Right lobe of liver (tissue), 6 donors: ENCODE measurements at regions not wholly inside any gene's neighbourhood (a gene's known extent, or its start where the extent isn't known, plus 50 kb on each side); places are given as distances from the start of the nearest gene placed in this dataset.

Experiments used
- ATAC-seq, 4 donors: fragments of 200-7000 bp; cut with Tn5 transposase; one replicate each; pipeline ENCODE4 v1.9.1; 2020; ENCODE audit warnings: mild to moderate bottlenecking in 4 of 4, moderate library complexity in 4 of 4
- DNase-seq, 3 donors: peaks; one replicate each; pipeline ENCODE4 v3.0.0-alpha.2; 2020
- H3K27ac ChIP-seq, 3 donors: fragments of 200-600 bp; one replicate each; pipeline ENCODE4 v1.8.0; 2022
- H3K27me3 ChIP-seq, 2 donors: fragments of 200-600 bp; one replicate each; pipeline ENCODE4 v1.8.0; 2022
- H3K36me3 ChIP-seq, 4 donors: fragments of 200-600 bp; sonication (generic) in 1 of 4; one replicate each; pipeline versions ENCODE4 v1.5.1 to v1.8.0; 2017 to 2022; ENCODE audit warnings: control low read depth in 1 of 4
- H3K4me1 ChIP-seq, 4 donors: fragments of 200-600 bp; sonication (generic) in 1 of 4; one replicate each; pipeline versions ENCODE4 v1.5.1 to v1.8.0; 2017 to 2022; ENCODE audit warnings: control low read depth in 1 of 4
- H3K4me3 ChIP-seq, 3 donors: fragments of 200-600 bp; one replicate each; pipeline ENCODE4 v1.8.0; 2022
- H3K9me3 ChIP-seq, 4 donors: fragments of 200-600 bp; sonication (generic) in 1 of 4; one replicate each; pipeline versions ENCODE4 v1.5.1 to v1.8.0; 2017 to 2022; ENCODE audit warnings: control low read depth in 1 of 4
- POLR2A ChIP-seq: fragments of 450-650 bp; IDR thresholded peaks from one replicate; pipeline ENCODE4 v1.6.1; 2017; ENCODE audit warnings: antibody characterized with exemption, mild to moderate bottlenecking
- WGBS: methylation state at CpG from one replicate; pipeline ENCODE4 v1.1.6; 2018; ENCODE audit warnings: low coverage, low lambda C conversion rate; ENCODE audit not compliant: insufficient coverage; ENCODE audit errors: missing lambda C conversion rate; 5-methylcytosine and 5-hydroxymethylcytosine counted together
- intact Hi-C, 2 donors: fragments of 100-400 bp; cut with DNase I; formaldehyde crosslinking; loops; one replicate each; pipeline versions ENCODE4 v1.11.2 to v1.14.1; 2022
- TF ChIP-seq, protein P1 (sequence below), 4 donors: fragments of 200-600 bp in 3 of 4; fragments of 450-650 bp in 1 of 4; IDR thresholded peaks; one replicate each; pipeline versions ENCODE4 v1.5.1 to v1.8.0; 2016 to 2022; ENCODE audit warnings: antibody characterized with exemption in 4 of 4, mild to moderate bottlenecking in 2 of 4
- donor health status: DM: no; HTN: yes; CAD: no.
- donor health status: DM: no; HTN: no; CAD: no.
- donor health status: DM: no; HTN: no; CAD: no.
- donor health status: DM: no; HTN: yes; CAD: no.
- donor health status: DM: no; HTN: yes; CAD: no.

DNA sequence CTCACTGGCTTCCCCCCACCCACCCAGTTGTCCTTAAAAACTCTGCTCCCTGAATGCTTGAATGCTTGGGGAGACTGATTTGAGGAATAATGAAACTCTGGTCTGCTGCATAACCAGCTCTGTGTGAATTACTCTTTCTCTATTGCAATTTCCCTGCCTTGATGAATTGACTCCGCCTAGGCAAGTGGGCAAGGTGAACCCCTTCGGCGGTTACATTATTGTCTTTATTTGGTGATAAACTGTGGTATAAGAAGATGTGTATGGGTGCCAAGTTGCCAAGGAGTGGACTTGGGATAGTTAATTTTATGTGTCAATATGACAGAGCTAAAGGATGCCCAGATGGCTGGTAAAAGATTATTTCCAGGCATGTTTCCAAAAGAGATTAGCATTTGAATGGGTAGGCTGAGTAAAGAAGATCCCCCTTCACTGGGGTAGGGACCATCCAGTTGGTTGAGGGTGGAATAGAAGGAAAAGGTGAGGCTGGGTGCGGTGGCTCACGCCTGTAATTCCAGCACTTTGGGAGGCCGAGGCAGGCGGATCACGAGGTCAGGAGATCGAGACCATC is 98.5 kb upstream of the HAAO start:
- no peak for ATAC-seq
- Histone ChIP-seq H3K4me1 (no peaks in the 10 kb centered on the region), H3K4me3 (no peak overlapping the region), H3K27ac (no peak overlapping the region), H3K9me3 (no peaks in the 10 kb centered on the region), H3K27me3 (no peaks in the 10 kb centered on the region), H3K36me3 (no peaks in the 10 kb centered on the region)
- intact Hi-C loops = no loop called here
- TF ChIP-seq POLR2A = no peak
- TF ChIP-seq, protein P1, sequence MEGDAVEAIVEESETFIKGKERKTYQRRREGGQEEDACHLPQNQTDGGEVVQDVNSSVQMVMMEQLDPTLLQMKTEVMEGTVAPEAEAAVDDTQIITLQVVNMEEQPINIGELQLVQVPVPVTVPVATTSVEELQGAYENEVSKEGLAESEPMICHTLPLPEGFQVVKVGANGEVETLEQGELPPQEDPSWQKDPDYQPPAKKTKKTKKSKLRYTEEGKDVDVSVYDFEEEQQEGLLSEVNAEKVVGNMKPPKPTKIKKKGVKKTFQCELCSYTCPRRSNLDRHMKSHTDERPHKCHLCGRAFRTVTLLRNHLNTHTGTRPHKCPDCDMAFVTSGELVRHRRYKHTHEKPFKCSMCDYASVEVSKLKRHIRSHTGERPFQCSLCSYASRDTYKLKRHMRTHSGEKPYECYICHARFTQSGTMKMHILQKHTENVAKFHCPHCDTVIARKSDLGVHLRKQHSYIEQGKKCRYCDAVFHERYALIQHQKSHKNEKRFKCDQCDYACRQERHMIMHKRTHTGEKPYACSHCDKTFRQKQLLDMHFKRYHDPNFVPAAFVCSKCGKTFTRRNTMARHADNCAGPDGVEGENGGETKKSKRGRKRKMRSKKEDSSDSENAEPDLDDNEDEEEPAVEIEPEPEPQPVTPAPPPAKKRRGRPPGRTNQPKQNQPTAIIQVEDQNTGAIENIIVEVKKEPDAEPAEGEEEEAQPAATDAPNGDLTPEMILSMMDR (IDR thresholded peaks at IDR 0.05) = no peak
- WGBS = 89% methylated on average over 9 of the region's 9 CpGs
- DNase-seq = no peak

DNA sequence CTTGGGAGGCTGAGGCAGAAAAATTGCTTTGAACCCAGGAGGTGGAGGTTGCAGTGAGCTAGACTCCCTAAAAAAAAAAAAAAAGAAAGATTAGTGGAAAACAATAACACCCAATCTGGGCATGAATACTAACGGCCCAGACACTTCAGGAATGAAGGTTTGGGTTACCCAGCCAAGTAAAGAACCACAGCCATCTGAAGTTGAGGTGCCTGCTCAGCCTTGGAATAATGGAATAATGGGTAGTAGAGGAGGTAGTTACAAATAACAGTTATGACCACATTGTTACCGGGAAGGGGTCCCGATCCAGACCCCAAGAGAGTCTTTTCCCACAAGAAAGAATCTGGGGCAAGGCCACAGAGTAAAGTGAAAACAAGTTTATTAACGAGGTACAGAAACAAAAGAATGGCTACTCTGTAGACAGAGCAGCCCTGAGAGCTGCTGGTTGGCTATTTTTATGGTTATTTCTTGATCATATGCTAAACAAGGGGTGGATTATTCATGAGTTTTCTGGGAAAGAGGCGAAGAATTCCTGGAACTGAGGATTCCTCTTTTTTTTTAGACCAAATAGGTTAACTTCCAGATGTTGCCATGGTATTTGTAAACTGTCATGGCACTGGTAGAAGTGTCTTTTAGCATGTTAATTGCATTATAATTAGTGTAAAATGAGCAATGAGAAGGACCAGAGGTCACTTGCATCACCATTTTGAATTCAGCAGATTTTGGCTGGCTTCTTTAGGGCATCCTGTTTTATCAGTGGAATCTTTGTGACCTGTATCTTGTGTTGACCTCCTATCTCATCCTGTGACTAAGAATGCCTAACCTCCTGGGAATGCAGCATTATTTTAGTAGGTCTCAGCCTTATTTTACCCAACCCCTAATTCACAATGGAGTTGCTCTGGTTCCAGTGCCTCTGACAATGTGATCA is 96.2 kb upstream of the HAAO start:
- ATAC-seq (no peak), DNase-seq (no peak)
- TF ChIP-seq, protein P1 (IDR thresholded peaks at IDR 0.05) = no peak
- no peak for TF ChIP-seq POLR2A
- Histone ChIP-seq H3K4me1 (no peaks in the 10 kb centered on the region), H3K36me3 (no peaks in the 10 kb centered on the region), H3K27ac (no peak overlapping the region), H3K27me3 (no peaks in the 10 kb centered on the region), H3K4me3 (no peak overlapping the region), H3K9me3 (no peaks in the 10 kb centered on the region)
- intact Hi-C loops = no loop called here
- 78% methylated on average over 5 of the region's 5 CpGs for WGBS

DNA sequence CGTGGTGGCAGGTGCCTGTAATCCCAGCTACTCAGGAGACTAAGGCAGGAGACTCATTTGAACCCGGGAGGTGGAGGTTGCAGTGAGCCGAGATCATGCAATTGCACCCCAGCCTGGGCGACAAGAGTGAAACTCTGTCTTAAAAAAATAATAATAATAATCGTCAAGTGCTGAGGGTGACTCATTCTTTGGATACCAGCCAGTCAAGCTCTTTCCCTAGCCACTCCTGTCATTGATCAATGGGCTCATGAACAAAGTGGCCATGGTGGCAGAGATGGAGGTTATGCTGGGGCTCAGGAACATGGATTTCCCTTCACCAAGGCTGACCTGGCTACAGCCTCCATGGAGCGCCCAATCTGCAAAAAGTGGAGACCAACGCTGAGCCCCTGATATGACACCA is 94.5 kb upstream of the HAAO start:
- DNase-seq (no peak), ATAC-seq (no peak)
- 79% methylated on average over 6 of the region's 7 CpGs for WGBS
- intact Hi-C loops = no loop called here
- no peaks in the 10 kb centered on the region for H3K9me3 ChIP-seq
- TF ChIP-seq, protein P1 (IDR thresholded peaks at IDR 0.05) = no peak
- no peak for TF ChIP-seq POLR2A
- no peaks in the 10 kb centered on the region for H3K27me3 ChIP-seq
- H3K36me3 ChIP-seq = no peaks in the 10 kb centered on the region
- H3K4me3 ChIP-seq = no peak overlapping the region
- H3K27ac ChIP-seq = no peak overlapping the region
- H3K4me1 ChIP-seq = no peaks in the 10 kb centered on the region

DNA sequence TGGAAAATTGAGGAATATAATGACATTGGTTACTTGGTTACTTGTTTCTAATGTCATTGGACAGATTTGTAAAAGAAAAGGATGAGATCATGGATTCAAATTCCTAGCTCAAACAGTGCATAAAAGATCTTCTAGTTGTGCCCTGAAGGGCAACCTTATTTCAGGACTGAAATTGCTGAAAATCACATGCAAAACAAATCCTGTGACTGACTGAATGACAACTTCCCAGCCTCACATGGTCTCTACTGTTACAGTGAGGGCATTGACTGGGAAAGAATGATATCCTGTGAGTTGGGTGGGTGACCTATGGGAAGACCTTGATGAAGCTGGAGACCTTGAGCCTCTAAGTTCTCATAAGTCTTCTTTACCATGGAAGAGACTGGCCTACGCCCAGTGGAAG is 90.4 kb upstream of the HAAO start:
- Histone ChIP-seq H3K9me3 (no peaks in the 10 kb centered on the region), H3K4me1 (no peaks in the 10 kb centered on the region), H3K27ac (no peak overlapping the region), H3K27me3 (no peaks in the 10 kb centered on the region), H3K4me3 (no peak overlapping the region), H3K36me3 (no peaks in the 10 kb centered on the region)
- TF ChIP-seq, protein P1 (IDR thresholded peaks at IDR 0.05) = no peak
- TF ChIP-seq POLR2A = no peak
- intact Hi-C loops = no loop called here
- DNase-seq = no peak
- ATAC-seq = no peak
- no CpG with 5 or more reads among the region's 1 CpG for WGBS
